ENCODE measurements at regions not wholly inside any gene's neighbourhood (a gene's known extent, or its start where the extent isn't known, plus 50 kb on each side); places are given as distances from the start of the nearest gene placed in this dataset.
"Not testable (repeated sequence)": the region's sequence is repeated elsewhere in the genome, so short reads cannot be mapped to it uniquely, and the experiment has no call there.

- Histone ChIP-seq H3K4me3 (ENCODE audit: low read length, poor library complexity, severe bottlenecking) (no peak overlapping the region), H3K79me2 (ENCODE audit: insufficient read depth, low read length) (no peaks in the 10 kb centered on the region), H3F3A (ENCODE audit: low read depth) (no peaks in the 10 kb centered on the region), H3K9me3 (ENCODE audit: insufficient read depth, low read depth, low read length) (no peaks in the 10 kb centered on the region), H3K4me1 (ENCODE audit: insufficient read depth, low read length, poor library complexity, severe bottlenecking) (no peaks in the 10 kb centered on the region), H4K20me1 (ENCODE audit: insufficient read depth, low read length, poor library complexity, severe bottlenecking) (no peaks in the 10 kb centered on the region), H3K9ac (ENCODE audit: low read depth, low read length, poor library complexity, severe bottlenecking) (no peak overlapping the region), H3K4me2 (ENCODE audit: low read depth, low read length, poor library complexity, severe bottlenecking) (no peak overlapping the region), H3K27me3 (ENCODE audit: insufficient read depth, low read length, poor library complexity, severe bottlenecking) (no peaks in the 10 kb centered on the region), H3K36me3 (ENCODE audit: insufficient read depth, low read length) (no peaks in the 10 kb centered on the region), H3K9me2 (replicated peaks; ENCODE audit: low read depth, low read length) (no peaks in the 10 kb centered on the region), H2AFZ (ENCODE audit: low read length) (no peak overlapping the region)
- TF ChIP-seq EZH2phosphoT487 (IDR thresholded peaks at IDR 0.05; ENCODE audit: borderline replicate concordance) (no peak), CTCF (conservative IDR thresholded peaks at IDR 0.05; ENCODE audit: low read length) (no peak)
Observed at GRCh38 chr1:101496109-101496508, 259.3 kb downstream of the S1PR1 start.

GRCh38 chr1:101497881-101498559, 261.2 kb downstream of the S1PR1 start:
- no peaks in the 10 kb centered on the region for H3K79me2 ChIP-seq (ENCODE audit: insufficient read depth, low read length)
- no peak overlapping the region for H3K4me2 ChIP-seq (ENCODE audit: low read depth, low read length, poor library complexity, severe bottlenecking)
- no peak overlapping the region for H3K4me3 ChIP-seq (ENCODE audit: low read length, poor library complexity, severe bottlenecking)
- H3K36me3 ChIP-seq (ENCODE audit: insufficient read depth, low read length): no peaks in the 10 kb centered on the region
- no peaks in the 10 kb centered on the region for H3K9me2 ChIP-seq (replicated peaks; ENCODE audit: low read depth, low read length)
- no peaks in the 10 kb centered on the region for H3K4me1 ChIP-seq (ENCODE audit: insufficient read depth, low read length, poor library complexity, severe bottlenecking)
- H3F3A ChIP-seq (ENCODE audit: low read depth): no peaks in the 10 kb centered on the region
- no peaks in the 10 kb centered on the region for H3K9me3 ChIP-seq (ENCODE audit: insufficient read depth, low read depth, low read length)
- no peak overlapping the region for H2AFZ ChIP-seq (ENCODE audit: low read length)
- no peaks in the 10 kb centered on the region for H4K20me1 ChIP-seq (ENCODE audit: insufficient read depth, low read length, poor library complexity, severe bottlenecking)
- TF ChIP-seq EZH2phosphoT487 (IDR thresholded peaks at IDR 0.05; ENCODE audit: borderline replicate concordance): no peak
- TF ChIP-seq CTCF (conservative IDR thresholded peaks at IDR 0.05; ENCODE audit: low read length): no peak
- H3K27me3 ChIP-seq (ENCODE audit: insufficient read depth, low read length, poor library complexity, severe bottlenecking): no peaks in the 10 kb centered on the region
- H3K9ac ChIP-seq (ENCODE audit: low read depth, low read length, poor library complexity, severe bottlenecking): no peak overlapping the region

- not testable (repeated sequence) for H3K79me2 ChIP-seq (ENCODE audit: insufficient read depth, low read length)
Observed at GRCh38 chr1:101504106-101504505, 267.3 kb downstream of the S1PR1 start.

GRCh38 chr1:101505240-101505639, 268.4 kb downstream of the S1PR1 start:
- not testable (repeated sequence) for H3K36me3 ChIP-seq (ENCODE audit: insufficient read depth, low read length); H3K9ac ChIP-seq (ENCODE audit: low read depth, low read length, poor library complexity, severe bottlenecking); H3K4me3 ChIP-seq (ENCODE audit: low read length, poor library complexity, severe bottlenecking); H3K79me2 ChIP-seq (ENCODE audit: insufficient read depth, low read length); H2AFZ ChIP-seq (ENCODE audit: low read length); H3K9me2 ChIP-seq (replicated peaks; ENCODE audit: low read depth, low read length); H3F3A ChIP-seq (ENCODE audit: low read depth); H3K9me3 ChIP-seq (ENCODE audit: insufficient read depth, low read depth, low read length); H3K27me3 ChIP-seq (ENCODE audit: insufficient read depth, low read length, poor library complexity, severe bottlenecking); H3K4me2 ChIP-seq (ENCODE audit: low read depth, low read length, poor library complexity, severe bottlenecking); H4K20me1 ChIP-seq (ENCODE audit: insufficient read depth, low read length, poor library complexity, severe bottlenecking); H3K4me1 ChIP-seq (ENCODE audit: insufficient read depth, low read length, poor library complexity, severe bottlenecking)

More at GRCh38 chr1:101504106-101504505, 267.3 kb downstream of the S1PR1 start:
- H3K36me3 ChIP-seq (ENCODE audit: insufficient read depth, low read length); H3K4me1 ChIP-seq (ENCODE audit: insufficient read depth, low read length, poor library complexity, severe bottlenecking); H3F3A ChIP-seq (ENCODE audit: low read depth); H3K9me2 ChIP-seq (replicated peaks; ENCODE audit: low read depth, low read length); H3K4me2 ChIP-seq (ENCODE audit: low read depth, low read length, poor library complexity, severe bottlenecking); H3K9me3 ChIP-seq (ENCODE audit: insufficient read depth, low read depth, low read length); H3K9ac ChIP-seq (ENCODE audit: low read depth, low read length, poor library complexity, severe bottlenecking); H3K27me3 ChIP-seq (ENCODE audit: insufficient read depth, low read length, poor library complexity, severe bottlenecking); H3K4me3 ChIP-seq (ENCODE audit: low read length, poor library complexity, severe bottlenecking); H4K20me1 ChIP-seq (ENCODE audit: insufficient read depth, low read length, poor library complexity, severe bottlenecking); H2AFZ ChIP-seq (ENCODE audit: low read length): not testable (repeated sequence)

Measured in Loucy (cell line).